ENCODE measurements at regions not wholly inside any gene's neighbourhood (a gene's known extent, or its start where the extent isn't known, plus 50 kb on each side); places are given as distances from the start of the nearest gene placed in this dataset.

DNA sequence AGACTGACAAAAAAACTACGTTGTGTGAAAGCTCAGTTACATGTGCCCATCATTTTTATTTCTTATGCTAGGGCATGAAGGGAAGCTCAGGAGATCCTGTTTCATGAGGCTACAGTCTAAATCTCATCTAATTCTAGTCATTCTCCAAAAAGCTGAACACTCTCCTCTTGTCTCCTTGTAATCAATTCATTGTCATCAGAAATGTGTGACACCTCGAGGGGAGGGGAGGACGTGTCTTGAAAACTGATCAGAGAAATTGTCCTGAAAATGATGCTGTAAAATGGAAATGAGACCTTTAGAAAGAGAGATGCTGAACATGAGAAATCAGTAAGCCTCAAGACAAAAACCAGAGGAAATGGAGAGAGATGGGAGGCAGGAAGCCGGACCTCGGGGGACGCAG lies 103.4 kb downstream of the DAD1 start:
- Histone ChIP-seq H3K9me3 (ENCODE audit: control insufficient read depth, low read depth, low read length) (no peaks in the 10 kb centered on the region), H3K9ac (ENCODE audit: control insufficient read depth, extremely low read depth, insufficient read depth, low read length) (no peak overlapping the region), H3K9me1 (ENCODE audit: control insufficient read depth, extremely low read depth, insufficient read depth, low read length) (no peaks in the 10 kb centered on the region), H3K27me3 (ENCODE audit: control insufficient read depth, extremely low read depth, insufficient read depth, low read length) (peaks cover 6% of the 10 kb centered on the region), H3K36me3 (ENCODE audit: control insufficient read depth in 2 of 2, extremely low read depth in 1 of 2, insufficient read depth in 2 of 2, low read length in 2 of 2) (no peaks in the 10 kb centered on the region), H3K27ac (ENCODE audit: control insufficient read depth, insufficient read depth, low read length) (no peak overlapping the region), H4K20me1 (ENCODE audit: control insufficient read depth, extremely low read depth, insufficient read depth, low read length) (no peaks in the 10 kb centered on the region), H3K4me1 (ENCODE audit: control insufficient read depth, extremely low read depth, insufficient read depth, low read length) (peaks cover 5% of the 10 kb centered on the region), H3K4me3 (ENCODE audit: control insufficient read depth in 2 of 3, extremely low read depth in 1 of 3, insufficient read depth in 2 of 3, low read depth in 1 of 3, low read length in 3 of 3) (no peak overlapping the region), H2AFZ (ENCODE audit: control insufficient read depth, low read length) (no peak overlapping the region), H3K79me2 (ENCODE audit: control insufficient read depth, insufficient read depth, low read length) (no peaks in the 10 kb centered on the region), H3K4me2 (ENCODE audit: control insufficient read depth, extremely low read depth, insufficient read depth, low read depth, low read length) (no peak overlapping the region)
- no peak for FAIRE-seq
- TF ChIP-seq, protein P1, sequence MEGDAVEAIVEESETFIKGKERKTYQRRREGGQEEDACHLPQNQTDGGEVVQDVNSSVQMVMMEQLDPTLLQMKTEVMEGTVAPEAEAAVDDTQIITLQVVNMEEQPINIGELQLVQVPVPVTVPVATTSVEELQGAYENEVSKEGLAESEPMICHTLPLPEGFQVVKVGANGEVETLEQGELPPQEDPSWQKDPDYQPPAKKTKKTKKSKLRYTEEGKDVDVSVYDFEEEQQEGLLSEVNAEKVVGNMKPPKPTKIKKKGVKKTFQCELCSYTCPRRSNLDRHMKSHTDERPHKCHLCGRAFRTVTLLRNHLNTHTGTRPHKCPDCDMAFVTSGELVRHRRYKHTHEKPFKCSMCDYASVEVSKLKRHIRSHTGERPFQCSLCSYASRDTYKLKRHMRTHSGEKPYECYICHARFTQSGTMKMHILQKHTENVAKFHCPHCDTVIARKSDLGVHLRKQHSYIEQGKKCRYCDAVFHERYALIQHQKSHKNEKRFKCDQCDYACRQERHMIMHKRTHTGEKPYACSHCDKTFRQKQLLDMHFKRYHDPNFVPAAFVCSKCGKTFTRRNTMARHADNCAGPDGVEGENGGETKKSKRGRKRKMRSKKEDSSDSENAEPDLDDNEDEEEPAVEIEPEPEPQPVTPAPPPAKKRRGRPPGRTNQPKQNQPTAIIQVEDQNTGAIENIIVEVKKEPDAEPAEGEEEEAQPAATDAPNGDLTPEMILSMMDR (optimal IDR thresholded peaks at IDR 0.05 in 1 of 3, IDR thresholded peaks at IDR 0.05 in 1 of 3, conservative IDR thresholded peaks at IDR 0.05 in 1 of 3; ENCODE audit: extremely low read depth in 1 of 3, insufficient read depth in 2 of 3, low read length in 3 of 3), result no peak
- no peak for TF ChIP-seq EZH2 (IDR thresholded peaks at IDR 0.05; ENCODE audit: low read length)
- dilution Hi-C loops (cut with MboI; ENCODE audit: extremely low pct_ligation_motif_present, low sequenced_read_pairs), result no loop called here
- DNase-seq (ENCODE audit: low read depth, low spot score), result no peak

GRCh38 chr14:22485178-22485577 lies 103.8 kb downstream of the DAD1 start:
- dilution Hi-C loops (cut with MboI; ENCODE audit: extremely low pct_ligation_motif_present, low sequenced_read_pairs), result no loop called here
- Histone ChIP-seq H3K79me2 (ENCODE audit: control insufficient read depth, insufficient read depth, low read length) (no peaks in the 10 kb centered on the region), H2AFZ (ENCODE audit: control insufficient read depth, low read length) (no peak overlapping the region), H3K27me3 (ENCODE audit: control insufficient read depth, extremely low read depth, insufficient read depth, low read length) (peaks cover 6% of the 10 kb centered on the region), H3K9ac (ENCODE audit: control insufficient read depth, extremely low read depth, insufficient read depth, low read length) (no peak overlapping the region), H3K36me3 (ENCODE audit: control insufficient read depth in 2 of 2, extremely low read depth in 1 of 2, insufficient read depth in 2 of 2, low read length in 2 of 2) (no peaks in the 10 kb centered on the region), H3K4me1 (ENCODE audit: control insufficient read depth, extremely low read depth, insufficient read depth, low read length) (peaks cover 5% of the 10 kb centered on the region), H4K20me1 (ENCODE audit: control insufficient read depth, extremely low read depth, insufficient read depth, low read length) (no peaks in the 10 kb centered on the region), H3K4me2 (ENCODE audit: control insufficient read depth, extremely low read depth, insufficient read depth, low read depth, low read length) (no peak overlapping the region), H3K9me3 (ENCODE audit: control insufficient read depth, low read depth, low read length) (no peaks in the 10 kb centered on the region), H3K9me1 (ENCODE audit: control insufficient read depth, extremely low read depth, insufficient read depth, low read length) (no peaks in the 10 kb centered on the region), H3K27ac (ENCODE audit: control insufficient read depth, insufficient read depth, low read length) (no peak overlapping the region), H3K4me3 (ENCODE audit: control insufficient read depth in 2 of 3, extremely low read depth in 1 of 3, insufficient read depth in 2 of 3, low read depth in 1 of 3, low read length in 3 of 3) (no peak overlapping the region)
- TF ChIP-seq, protein P1 (optimal IDR thresholded peaks at IDR 0.05 in 1 of 3, IDR thresholded peaks at IDR 0.05 in 1 of 3, conservative IDR thresholded peaks at IDR 0.05 in 1 of 3; ENCODE audit: extremely low read depth in 1 of 3, insufficient read depth in 2 of 3, low read length in 3 of 3), result no peak
- no peak for TF ChIP-seq EZH2 (IDR thresholded peaks at IDR 0.05; ENCODE audit: low read length)
- DNase-seq (ENCODE audit: low read depth, low spot score), result no peak
- FAIRE-seq, result no peak
